C4-2B (cell line): ENCODE measurements at regions not wholly inside any gene's neighbourhood (a gene's known extent, or its start where the extent isn't known, plus 50 kb on each side); places are given as distances from the start of the nearest gene placed in this dataset.

Experiments used
- H3K27ac ChIP-seq: fragments of 450-650 bp; 2 replicates; pipeline ENCODE4 v1.5.1; 2017
- CTCF ChIP-seq: fragments of 450-650 bp; conservative IDR thresholded peaks from 2 replicates; pipeline ENCODE4 v1.5.1; 2017; ENCODE audit warnings: mild to moderate bottlenecking
- ZFX ChIP-seq: fragments of 450-650 bp; IDR thresholded peaks from 2 replicates; pipeline ENCODE4 v1.6.1; 2017

GRCh38 chr7:91767820-91768219 is 112.7 kb downstream of the MTERF1 start:
- H3K27ac ChIP-seq, result no peak overlapping the region
- TF ChIP-seq CTCF (no peak), ZFX (no peak)

- no peak overlapping the region for H3K27ac ChIP-seq
- TF ChIP-seq ZFX (no peak), CTCF (no peak)
These were observed 109.1 kb downstream of the MTERF1 start for GRCh38 chr7:91771394-91771793.

- no peak overlapping the region for H3K27ac ChIP-seq
- TF ChIP-seq CTCF (no peak), ZFX (no peak)
These were observed 108.3 kb downstream of the MTERF1 start for GRCh38 chr7:91771921-91772815.

- no peak for TF ChIP-seq ZFX
- no peak for TF ChIP-seq CTCF
- no peak overlapping the region for H3K27ac ChIP-seq
These were observed 104.3 kb downstream of the MTERF1 start for GRCh38 chr7:91776171-91776570.

- TF ChIP-seq CTCF, result no peak
- H3K27ac ChIP-seq, result no peak overlapping the region
These were observed 103.0 kb downstream of the MTERF1 start for GRCh38 chr7:91777522-91777921.

- H3K27ac ChIP-seq, result no peak overlapping the region
- TF ChIP-seq CTCF, result no peak
- TF ChIP-seq ZFX, result no peak
These were observed 102.1 kb downstream of the MTERF1 start for GRCh38 chr7:91778416-91778815.

GRCh38 chr7:91780521-91780920 is 100.0 kb downstream of the MTERF1 start:
- TF ChIP-seq CTCF (no peak), ZFX (no peak)

More at GRCh38 chr7:91780521-91780920, 100.0 kb downstream of the MTERF1 start:
- no peak overlapping the region for H3K27ac ChIP-seq
